ENCODE measurements at regions not wholly inside any gene's neighbourhood (a gene's known extent, or its start where the extent isn't known, plus 50 kb on each side); places are given as distances from the start of the nearest gene placed in this dataset.

GRCh38 chr7:46451846-46452245 is 530.8 kb upstream of the IGFBP3 start:
- Mint-ChIP-seq H3K4me3 (no peak overlapping the region), H3K36me3 (ENCODE audit: low read depth) (no peaks in the 10 kb centered on the region), H3K4me1 (ENCODE audit: low read depth) (no peaks in the 10 kb centered on the region), H3K9me3 (peaks cover 16% of the 10 kb centered on the region), H3K27ac (no peak overlapping the region), H3K27me3 (no peaks in the 10 kb centered on the region)
- ATAC-seq (ENCODE audit: poor library complexity) (no peak), DNase-seq (no peak)
- Histone ChIP-seq H3K4me3 (ENCODE audit: low read length) (no peak overlapping the region), H3K4me1 (ENCODE audit: insufficient read depth, low read length) (no peaks in the 10 kb centered on the region), H3K9me3 (ENCODE audit: control insufficient read depth in 1 of 2, insufficient read depth in 1 of 2, low read length in 2 of 2) (peaks cover 0 to 7% of the 10 kb centered on the region in 2 experiments), H3K27me3 (ENCODE audit: control insufficient read depth in 1 of 2, insufficient read depth in 2 of 2, low read length in 2 of 2) (no peaks in the 10 kb centered on the region), H3K36me3 (ENCODE audit: insufficient read depth, low read length) (no peaks in the 10 kb centered on the region), H3K27ac (ENCODE audit: low read depth in 1 of 2, low read length in 2 of 2) (no peak overlapping the region)
- ChIA-PET POLR2A (no interaction called here), CTCF (no interaction called here)
- TF ChIP-seq CTCF (IDR thresholded peaks at IDR 0.05) = no peak
- intact Hi-C loops (cut with DNase I, micrococcal nuclease) = no loop called here

- Histone ChIP-seq H3K27me3 (ENCODE audit: control insufficient read depth in 1 of 2, insufficient read depth in 2 of 2, low read length in 2 of 2) (no peaks in the 10 kb centered on the region), H3K27ac (ENCODE audit: low read depth in 1 of 2, low read length in 2 of 2) (no peak overlapping the region), H3K9me3 (ENCODE audit: control insufficient read depth in 1 of 2, insufficient read depth in 1 of 2, low read length in 2 of 2) (peaks cover 0 to 4% of the 10 kb centered on the region in 2 experiments), H3K4me3 (ENCODE audit: low read length) (no peak overlapping the region), H3K36me3 (ENCODE audit: insufficient read depth, low read length) (no peaks in the 10 kb centered on the region), H3K4me1 (ENCODE audit: insufficient read depth, low read length) (no peaks in the 10 kb centered on the region)
- Mint-ChIP-seq H3K4me1 (ENCODE audit: low read depth) (no peaks in the 10 kb centered on the region), H3K36me3 (ENCODE audit: low read depth) (no peaks in the 10 kb centered on the region), H3K4me3 (no peak overlapping the region), H3K9me3 (peaks cover 16% of the 10 kb centered on the region), H3K27ac (no peak overlapping the region), H3K27me3 (no peaks in the 10 kb centered on the region)
- DNase-seq (no peak), ATAC-seq (ENCODE audit: poor library complexity) (no peak)
- TF ChIP-seq CTCF (IDR thresholded peaks at IDR 0.05) = no peak
- CTCF ChIA-PET = no interaction called here
- POLR2A ChIA-PET = no interaction called here
- intact Hi-C loops (cut with DNase I, micrococcal nuclease) = no loop called here
These were observed 529.8 kb upstream of the IGFBP3 start for GRCh38 chr7:46450886-46451285.

GRCh38 chr7:46450425-46450824 is 529.4 kb upstream of the IGFBP3 start:
- Mint-ChIP-seq H3K36me3 (ENCODE audit: low read depth) (no peaks in the 10 kb centered on the region), H3K27me3 (no peaks in the 10 kb centered on the region), H3K4me1 (ENCODE audit: low read depth) (no peaks in the 10 kb centered on the region), H3K9me3 (peaks cover 16% of the 10 kb centered on the region), H3K27ac (no peak overlapping the region), H3K4me3 (no peak overlapping the region)
- H3K36me3 ChIP-seq (ENCODE audit: insufficient read depth, low read length) = no peaks in the 10 kb centered on the region
- no peak for TF ChIP-seq CTCF (IDR thresholded peaks at IDR 0.05)
- H3K9me3 ChIP-seq (ENCODE audit: control insufficient read depth in 1 of 2, insufficient read depth in 1 of 2, low read length in 2 of 2) = no peaks in the 10 kb centered on the region
- no peak for ATAC-seq (ENCODE audit: poor library complexity)
- H3K4me3 ChIP-seq (ENCODE audit: low read length) = no peak overlapping the region
- ChIA-PET POLR2A (no interaction called here), CTCF (no interaction called here)
- no peaks in the 10 kb centered on the region for H3K4me1 ChIP-seq (ENCODE audit: insufficient read depth, low read length)
- intact Hi-C loops (cut with DNase I, micrococcal nuclease) = no loop called here
- no peak overlapping the region for H3K27ac ChIP-seq (ENCODE audit: low read depth in 1 of 2, low read length in 2 of 2)
- H3K27me3 ChIP-seq (ENCODE audit: control insufficient read depth in 1 of 2, insufficient read depth in 2 of 2, low read length in 2 of 2) = no peaks in the 10 kb centered on the region
- no peak for DNase-seq

Measured in CD4-positive, alpha-beta T cell (primary cell).